ENCODE measurements at regions not wholly inside any gene's neighbourhood (a gene's known extent, or its start where the extent isn't known, plus 50 kb on each side); places are given as distances from the start of the nearest gene placed in this dataset.

DNA sequence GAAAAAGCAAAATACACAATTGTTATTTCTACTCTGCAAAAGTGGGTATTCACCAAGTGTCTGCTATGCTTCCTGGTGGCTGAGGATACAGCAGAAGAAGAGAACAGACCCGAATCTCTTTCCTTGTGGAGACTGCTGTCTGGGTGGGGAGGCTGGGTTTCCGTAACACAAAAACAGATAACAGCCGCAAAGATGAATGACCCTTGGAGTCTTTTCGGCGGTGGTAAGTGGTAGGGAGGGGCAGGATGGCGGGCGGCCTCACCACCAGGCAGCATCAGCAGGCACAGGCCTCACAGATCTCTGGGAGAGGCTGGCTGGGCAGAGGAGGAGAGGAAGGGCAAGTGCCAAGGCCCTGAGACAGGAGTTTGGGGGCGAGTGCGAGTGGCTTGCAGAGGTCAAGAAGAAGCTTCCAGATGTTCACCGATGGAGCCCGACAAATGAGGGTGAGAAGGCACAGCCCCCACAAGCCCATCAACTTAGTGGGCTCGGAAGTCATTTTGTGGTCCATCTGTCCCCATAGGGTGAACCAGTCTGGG, 164.2 kb downstream of the RHOU start:
- TF ChIP-seq, protein P1, sequence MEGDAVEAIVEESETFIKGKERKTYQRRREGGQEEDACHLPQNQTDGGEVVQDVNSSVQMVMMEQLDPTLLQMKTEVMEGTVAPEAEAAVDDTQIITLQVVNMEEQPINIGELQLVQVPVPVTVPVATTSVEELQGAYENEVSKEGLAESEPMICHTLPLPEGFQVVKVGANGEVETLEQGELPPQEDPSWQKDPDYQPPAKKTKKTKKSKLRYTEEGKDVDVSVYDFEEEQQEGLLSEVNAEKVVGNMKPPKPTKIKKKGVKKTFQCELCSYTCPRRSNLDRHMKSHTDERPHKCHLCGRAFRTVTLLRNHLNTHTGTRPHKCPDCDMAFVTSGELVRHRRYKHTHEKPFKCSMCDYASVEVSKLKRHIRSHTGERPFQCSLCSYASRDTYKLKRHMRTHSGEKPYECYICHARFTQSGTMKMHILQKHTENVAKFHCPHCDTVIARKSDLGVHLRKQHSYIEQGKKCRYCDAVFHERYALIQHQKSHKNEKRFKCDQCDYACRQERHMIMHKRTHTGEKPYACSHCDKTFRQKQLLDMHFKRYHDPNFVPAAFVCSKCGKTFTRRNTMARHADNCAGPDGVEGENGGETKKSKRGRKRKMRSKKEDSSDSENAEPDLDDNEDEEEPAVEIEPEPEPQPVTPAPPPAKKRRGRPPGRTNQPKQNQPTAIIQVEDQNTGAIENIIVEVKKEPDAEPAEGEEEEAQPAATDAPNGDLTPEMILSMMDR (IDR thresholded peaks at IDR 0.05), result no peak
- TF ChIP-seq POLR2A (IDR thresholded peaks at IDR 0.05), result no peak
